ENCODE measurements at regions not wholly inside any gene's neighbourhood (a gene's known extent, or its start where the extent isn't known, plus 50 kb on each side); places are given as distances from the start of the nearest gene placed in this dataset.

- TF ChIP-seq CTCF (IDR thresholded peaks at IDR 0.05), result no peak
- TF ChIP-seq REST (IDR thresholded peaks at IDR 0.05; ENCODE audit: insufficient read depth in 1 of 2, low read depth in 2 of 2, low read length in 1 of 2), result no peak
These were observed 100.8 kb downstream of the FAT3 start for GRCh38 chr11:92325416-92325815.

Data from Panc1 (cell line).